Activated T-helper 2 cell treated with anti-CD3 and anti-CD28 coated beads, Interferon-gamma antibody, Interleukin-2, Interleukin-4, amounts not matched to agents 10 μg/mL and 5 μg/mL and 100 μg/mL, durations not matched to agents 14 hours and 24 hours and 36 hours (primary cell): ENCODE measurements at regions not wholly inside any gene's neighbourhood (a gene's known extent, or its start where the extent isn't known, plus 50 kb on each side); places are given as distances from the start of the nearest gene placed in this dataset.
"Not testable (repeated sequence)": the region's sequence is repeated elsewhere in the genome, so short reads cannot be mapped to it uniquely, and the experiment has no call there.

Experiments
- DNase-seq: peaks from one replicate; pipeline ENCODE4 v3.0.0; 2021; ENCODE audit warnings: low spot score
- H3K27ac Mint-ChIP-seq: one replicate; pipeline ENCODE4 v1.8.0; 2021; ENCODE audit warnings: mixed read lengths
- H3K27me3 Mint-ChIP-seq: one replicate; pipeline ENCODE4 v1.8.0; 2021; ENCODE audit warnings: low read depth, mixed read lengths
- H3K36me3 Mint-ChIP-seq: one replicate; pipeline ENCODE4 v1.8.0; 2021; ENCODE audit warnings: low read depth, mixed read lengths
- H3K4me1 Mint-ChIP-seq: one replicate; pipeline ENCODE4 v1.8.0; 2021; ENCODE audit warnings: low read depth, mixed read lengths
- H3K4me3 Mint-ChIP-seq: one replicate; pipeline ENCODE4 v1.8.0; 2021; ENCODE audit warnings: low read depth, mild to moderate bottlenecking, moderate library complexity, mixed read lengths
- H3K9me3 Mint-ChIP-seq: one replicate; pipeline ENCODE4 v1.8.0; 2021; ENCODE audit warnings: mixed read lengths
- intact Hi-C: fragments of 100-400 bp; cut with micrococcal nuclease; formaldehyde crosslinking; loops from one replicate; pipeline ENCODE4 v1.15.1; 2023

GRCh38 chr15:87538327-87538834 lies 718.2 kb downstream of the NTRK3 start:
- Mint-ChIP-seq H3K4me3 (no peak overlapping the region), H3K4me1 (no peaks in the 10 kb centered on the region), H3K9me3 (no peaks in the 10 kb centered on the region), H3K27me3 (no peaks in the 10 kb centered on the region), H3K36me3 (no peaks in the 10 kb centered on the region), H3K27ac (no peak overlapping the region)
- intact Hi-C loops: no loop called here
- DNase-seq: no peak

GRCh38 chr15:87537295-87537694 lies 719.2 kb downstream of the NTRK3 start:
- Mint-ChIP-seq H3K27ac (no peak overlapping the region), H3K36me3 (no peaks in the 10 kb centered on the region), H3K4me1 (no peaks in the 10 kb centered on the region), H3K9me3 (no peaks in the 10 kb centered on the region), H3K27me3 (no peaks in the 10 kb centered on the region), H3K4me3 (no peak overlapping the region)
- DNase-seq: no peak
- intact Hi-C loops: no loop called here

- H3K36me3 Mint-ChIP-seq, H3K27me3 Mint-ChIP-seq, intact Hi-C loops, H3K4me3 Mint-ChIP-seq, H3K27ac Mint-ChIP-seq, DNase-seq, H3K4me1 Mint-ChIP-seq, H3K9me3 Mint-ChIP-seq: not testable (repeated sequence)
These were observed 722.9 kb downstream of the NTRK3 start for GRCh38 chr15:87533637-87534036.

DNA sequence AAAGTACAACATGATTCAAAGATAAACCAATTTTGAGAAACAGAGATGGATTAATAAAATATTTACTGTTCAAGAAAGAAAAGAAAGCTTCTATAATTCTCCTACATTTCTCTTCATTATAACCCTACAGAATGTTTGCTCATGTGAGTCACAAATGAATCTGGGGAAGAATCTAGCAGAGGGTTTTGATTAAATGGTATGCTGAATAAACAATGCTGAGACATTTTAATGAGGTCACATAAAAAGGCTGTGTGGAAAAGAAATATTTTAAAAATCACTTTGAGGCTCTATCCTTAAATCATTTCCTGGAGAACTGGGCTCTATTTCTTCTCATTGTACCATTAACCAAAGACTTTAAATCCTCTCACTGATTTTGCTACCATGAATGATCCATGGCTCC lies 727.7 kb downstream of the NTRK3 start:
- Mint-ChIP-seq H3K36me3 (no peaks in the 10 kb centered on the region), H3K4me3 (no peak overlapping the region), H3K4me1 (no peaks in the 10 kb centered on the region), H3K27ac (no peak overlapping the region), H3K9me3 (peaks cover 3% of the 10 kb centered on the region), H3K27me3 (no peaks in the 10 kb centered on the region)
- DNase-seq: no peak
- intact Hi-C loops: no loop called here

GRCh38 chr15:87527875-87528274 lies 728.7 kb downstream of the NTRK3 start:
- DNase-seq: no peak
- Mint-ChIP-seq H3K4me3 (no peak overlapping the region), H3K4me1 (no peaks in the 10 kb centered on the region), H3K27ac (no peak overlapping the region), H3K27me3 (no peaks in the 10 kb centered on the region), H3K36me3 (no peaks in the 10 kb centered on the region), H3K9me3 (peaks cover 3% of the 10 kb centered on the region)
- intact Hi-C loops: no loop called here

- Mint-ChIP-seq H3K27ac (no peak overlapping the region), H3K4me3 (no peak overlapping the region), H3K4me1 (no peaks in the 10 kb centered on the region), H3K9me3 (peaks cover 3% of the 10 kb centered on the region), H3K36me3 (no peaks in the 10 kb centered on the region), H3K27me3 (no peaks in the 10 kb centered on the region)
- intact Hi-C loops: no loop called here
- DNase-seq: no peak
These were observed 729.1 kb downstream of the NTRK3 start for GRCh38 chr15:87527416-87527815.

GRCh38 chr15:87523516-87523915 lies 733.0 kb downstream of the NTRK3 start:
- Mint-ChIP-seq H3K4me1 (no peaks in the 10 kb centered on the region), H3K4me3 (no peak overlapping the region), H3K27me3 (no peaks in the 10 kb centered on the region), H3K36me3 (no peaks in the 10 kb centered on the region), H3K27ac (no peak overlapping the region), H3K9me3 (no peaks in the 10 kb centered on the region)
- DNase-seq: no peak
- intact Hi-C loops: no loop called here

DNA sequence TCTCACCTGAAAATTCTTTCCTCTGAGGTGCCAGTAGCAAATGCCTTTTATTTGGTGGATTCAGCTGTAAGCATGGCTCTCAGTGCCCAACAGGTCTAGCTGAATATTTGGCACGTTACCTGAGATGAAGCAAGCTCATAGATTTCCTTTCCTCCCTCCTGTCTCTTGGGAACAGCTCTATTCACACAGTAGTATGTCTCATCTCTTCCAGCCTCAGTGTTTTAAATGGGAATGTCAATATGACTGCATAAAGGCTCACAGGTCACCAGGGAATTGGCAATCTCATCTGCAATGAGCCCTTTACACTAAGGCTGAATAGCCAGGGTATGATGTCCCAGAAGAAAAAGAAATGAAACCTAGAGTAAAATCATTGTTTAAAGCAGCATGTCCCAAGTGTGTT lies 733.5 kb downstream of the NTRK3 start:
- H3K27me3 Mint-ChIP-seq: no peaks in the 10 kb centered on the region
- no peaks in the 10 kb centered on the region for H3K36me3 Mint-ChIP-seq

GRCh38 chr15:87518957-87519356 lies 737.6 kb downstream of the NTRK3 start:
- H3K4me1 Mint-ChIP-seq: no peaks in the 10 kb centered on the region
- no peak overlapping the region for H3K27ac Mint-ChIP-seq
- intact Hi-C loops: no loop called here
- H3K9me3 Mint-ChIP-seq: peaks cover 5% of the 10 kb centered on the region
- no peaks in the 10 kb centered on the region for H3K27me3 Mint-ChIP-seq
- H3K4me3 Mint-ChIP-seq: no peak overlapping the region
- DNase-seq: no peak
- no peaks in the 10 kb centered on the region for H3K36me3 Mint-ChIP-seq

More for the DNA sequence above, 733.5 kb downstream of the NTRK3 start:
- Mint-ChIP-seq H3K4me3 (no peak overlapping the region), H3K4me1 (no peaks in the 10 kb centered on the region), H3K9me3 (peaks cover 2% of the 10 kb centered on the region), H3K27ac (no peak overlapping the region)
- DNase-seq: no peak
- intact Hi-C loops: no loop called here

GRCh38 chr15:87508086-87508485 lies 748.5 kb downstream of the NTRK3 start:
- intact Hi-C loops: no loop called here
- H3K36me3 Mint-ChIP-seq: no peaks in the 10 kb centered on the region
- no peak overlapping the region for H3K27ac Mint-ChIP-seq
- no peak for DNase-seq
- H3K4me1 Mint-ChIP-seq: no peaks in the 10 kb centered on the region
- H3K27me3 Mint-ChIP-seq: no peaks in the 10 kb centered on the region
- H3K9me3 Mint-ChIP-seq: peaks cover 6% of the 10 kb centered on the region
- no peak overlapping the region for H3K4me3 Mint-ChIP-seq

- intact Hi-C loops: no loop called here
- Mint-ChIP-seq H3K27me3 (no peaks in the 10 kb centered on the region), H3K36me3 (no peaks in the 10 kb centered on the region), H3K9me3 (no peaks in the 10 kb centered on the region), H3K4me3 (no peak overlapping the region), H3K4me1 (no peaks in the 10 kb centered on the region), H3K27ac (no peak overlapping the region)
- DNase-seq: no peak
These were observed 754.4 kb downstream of the NTRK3 start for GRCh38 chr15:87502173-87502572.

- Mint-ChIP-seq H3K4me3 (no peak overlapping the region), H3K27me3 (no peaks in the 10 kb centered on the region), H3K9me3 (no peaks in the 10 kb centered on the region), H3K36me3 (no peaks in the 10 kb centered on the region), H3K27ac (no peak overlapping the region), H3K4me1 (no peaks in the 10 kb centered on the region)
- intact Hi-C loops: no loop called here
- no peak for DNase-seq
These were observed 756.3 kb downstream of the NTRK3 start for GRCh38 chr15:87500240-87500639.

DNA sequence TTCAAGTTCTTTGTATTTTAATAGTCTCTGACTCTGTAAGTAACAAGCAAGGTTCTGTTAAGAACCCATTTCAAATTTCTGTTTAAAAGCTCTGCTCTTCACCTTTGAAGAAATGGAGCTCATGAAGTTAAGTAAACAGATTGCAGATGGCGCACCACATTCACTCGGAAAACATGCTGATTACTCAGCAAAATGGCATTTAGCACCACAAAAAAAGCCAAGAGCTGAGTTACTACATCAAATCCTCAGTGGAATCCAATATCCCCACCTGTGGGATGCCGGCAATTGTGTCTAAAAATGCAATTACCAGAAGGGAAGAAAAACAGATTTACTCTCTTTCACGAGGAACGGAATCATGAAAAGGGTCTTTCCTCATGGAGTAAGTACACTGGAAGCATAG lies 758.0 kb downstream of the NTRK3 start:
- no peak overlapping the region for H3K27ac Mint-ChIP-seq
- no peaks in the 10 kb centered on the region for H3K9me3 Mint-ChIP-seq
- intact Hi-C loops: no loop called here
- DNase-seq: no peak
- H3K36me3 Mint-ChIP-seq: no peaks in the 10 kb centered on the region
- H3K27me3 Mint-ChIP-seq: no peaks in the 10 kb centered on the region
- no peak overlapping the region for H3K4me3 Mint-ChIP-seq
- no peaks in the 10 kb centered on the region for H3K4me1 Mint-ChIP-seq

- Mint-ChIP-seq H3K4me1 (no peaks in the 10 kb centered on the region), H3K27me3 (no peaks in the 10 kb centered on the region), H3K36me3 (no peaks in the 10 kb centered on the region), H3K9me3 (no peaks in the 10 kb centered on the region), H3K4me3 (no peak overlapping the region), H3K27ac (no peak overlapping the region)
- no peak for DNase-seq
- intact Hi-C loops: no loop called here
These were observed 759.7 kb downstream of the NTRK3 start for GRCh38 chr15:87496795-87497194.
